GM12878 (cell line): ENCODE measurements at regions not wholly inside any gene's neighbourhood (a gene's known extent, or its start where the extent isn't known, plus 50 kb on each side); places are given as distances from the start of the nearest gene placed in this dataset.

Experiments
- ATAC-seq: fragments of 200-7000 bp; cut with Tn5 transposase; 3 replicates; pipeline ENCODE4 v1.9.1; 2020; ENCODE audit warnings: mild to moderate bottlenecking, moderate library complexity
- BruUV-seq: library from RNA; stranded (reverse); fragments of 400-500 nt; replicated peaks from 2 replicates; lab custom pipeline; 2021; lab: Mats Ljungman, UMichigan
- CTCF ChIA-PET: fragments of 300-600 bp; sonication (Branson Sonifier 250); formaldehyde crosslinking; extraction: SDS; loops from one replicate; lab custom pipeline; 2021; ENCODE audit warnings: inconsistent platforms; lab: Yijun Ruan, JAX
- POLR2A ChIA-PET: fragments of 350-600 bp; formaldehyde crosslinking; extraction: SDS; loops from one replicate; lab custom pipeline; 2021; ENCODE audit warnings: inconsistent platforms; lab: Charles Lee
- RAD21 ChIA-PET: fragments of 300-600 bp; sonication (Branson Sonifier 250); formaldehyde crosslinking; loops from one replicate; lab custom pipeline; 2023; ENCODE audit warnings: antibody characterized with exemption; ENCODE audit not compliant: unreplicated experiment; lab: Charles Lee
- SMC1A ChIA-PET: fragments of 300-600 bp; sonication (Branson Sonifier 250); formaldehyde crosslinking; loops from one replicate; lab custom pipeline; 2023; ENCODE audit not compliant: unreplicated experiment, uncharacterized antibody; lab: Charles Lee
- DNase-seq: peaks from one replicate; pipeline ENCODE4 v3.0.0-alpha.2; 2011; ENCODE audit warnings: low read depth, low spot score
- FAIRE-seq: peaks from 3 replicates; lab custom pipeline; 2011; peaks lifted over from hg19 to GRCh38; lab: Jason Lieb, UNC
- H2AFZ ChIP-seq: 2 replicates; pipeline ENCODE4 v1.6.0; 2011; ENCODE audit warnings: low read depth, low read length, control low read depth; ENCODE audit not compliant: control insufficient read depth
- H3K27ac ChIP-seq: 2 replicates; pipeline ENCODE4 v1.5.1; 2011; ENCODE audit warnings: control low read depth; ENCODE audit not compliant: control insufficient read depth, insufficient read depth
- H3K27me3 ChIP-seq, 2 experiments: replicated peaks in 1 of 2; 2 replicates each; pipeline versions ENCODE4 v1.6.0 to v1.6.1; 2011; ENCODE audit warnings: low read length in 1 of 2; ENCODE audit not compliant: control insufficient read depth in 2 of 2, insufficient read depth in 2 of 2
- H3K36me3 ChIP-seq, 2 experiments: 2 replicates each; pipeline ENCODE4 v1.5.1; 2011; ENCODE audit warnings: low read length in 1 of 2; ENCODE audit not compliant: control insufficient read depth in 2 of 2, insufficient read depth in 2 of 2
- H3K4me1 ChIP-seq: 2 replicates; pipeline ENCODE4 v1.6.1; 2011; ENCODE audit warnings: mild to moderate bottlenecking, low read length, moderate library complexity, mixed read lengths; ENCODE audit not compliant: control insufficient read depth, insufficient read depth
- H3K4me2 ChIP-seq: 2 replicates; pipeline ENCODE4 v1.6.0; 2011; ENCODE audit warnings: control low read depth; ENCODE audit not compliant: control insufficient read depth, insufficient read depth
- H3K4me3 ChIP-seq: fragments of 200-600 bp; sonication (generic); 2 replicates; pipeline ENCODE4 v1.5.1; 2016
- H3K79me2 ChIP-seq: 2 replicates; pipeline ENCODE4 v1.6.0; 2011; ENCODE audit warnings: low read length; ENCODE audit not compliant: control insufficient read depth, insufficient read depth
- H3K9ac ChIP-seq: 2 replicates; pipeline ENCODE4 v1.8.0; 2011; ENCODE audit warnings: low read length, control low read depth, mixed read lengths; ENCODE audit not compliant: control insufficient read depth, insufficient read depth
- H3K9me3 ChIP-seq: replicated peaks from 3 replicates; pipeline ENCODE4 v1.5.1; 2011; ENCODE audit warnings: mild to moderate bottlenecking, low read length; ENCODE audit not compliant: control insufficient read depth, insufficient read depth
- H4K20me1 ChIP-seq: 2 replicates; pipeline ENCODE4 v1.6.0; 2011; ENCODE audit not compliant: control insufficient read depth, insufficient read depth
- BCLAF1 ChIP-seq: fragments of 450-650 bp; IDR thresholded peaks from 2 replicates; pipeline ENCODE4 v1.6.1; 2017; ENCODE audit warnings: antibody characterized with exemption, mild to moderate bottlenecking, moderate library complexity
- PAX5 ChIP-seq: IDR thresholded peaks from 2 replicates; pipeline ENCODE4 v1.6.1; 2011; ENCODE audit warnings: low read depth, low read length, borderline replicate concordance
- RFX5 ChIP-seq: IDR thresholded peaks from 2 replicates; pipeline ENCODE4 v1.6.1; 2011; ENCODE audit warnings: low read depth, low read length, improper control_type of control experiment
- SPI1 ChIP-seq: IDR thresholded peaks from 2 replicates; pipeline ENCODE4 v1.6.1; 2011; ENCODE audit warnings: low read depth, mild to moderate bottlenecking, low read length, moderate library complexity, borderline replicate concordance; ENCODE audit not compliant: insufficient read depth
- USF1 ChIP-seq: IDR thresholded peaks from 2 replicates; pipeline ENCODE4 v1.6.1; 2011; ENCODE audit warnings: borderline replicate concordance, low read depth, mild to moderate bottlenecking, moderate library complexity, mixed read lengths, low read length; ENCODE audit not compliant: insufficient read depth; ENCODE audit errors: extremely low read length
- WGBS: methylation state at CpG from one replicate; pipeline ENCODE4 v1.1.6; 2016; ENCODE audit warnings: low lambda C conversion rate; ENCODE audit not compliant: insufficient replicate concordance, insufficient coverage; ENCODE audit errors: missing lambda C conversion rate; 5-methylcytosine and 5-hydroxymethylcytosine counted together
- in situ Hi-C: fragments of 300-500 bp; cut with MboI; formaldehyde crosslinking; loops from 9 replicates; pipeline ENCODE4 v1.14.3; 2018; ENCODE audit warnings: mixed read lengths
- intact Hi-C: fragments of 100-400 bp; cut with micrococcal nuclease; formaldehyde crosslinking; loops from one replicate; pipeline ENCODE4 v1.14.2; 2022; ENCODE audit not compliant: unreplicated experiment
- TF ChIP-seq, protein P1 (sequence below): fragments of 450-650 bp; formaldehyde crosslinking; IDR thresholded peaks from 2 replicates; pipeline ENCODE4 v1.4.0; 2020; ENCODE audit warnings: mild to moderate bottlenecking, moderate library complexity
- TF ChIP-seq, protein P2 (sequence below): fragments of 450-650 bp; IDR thresholded peaks from 2 replicates; pipeline ENCODE4 v1.6.1; 2014; ENCODE audit warnings: mild to moderate bottlenecking

DNA sequence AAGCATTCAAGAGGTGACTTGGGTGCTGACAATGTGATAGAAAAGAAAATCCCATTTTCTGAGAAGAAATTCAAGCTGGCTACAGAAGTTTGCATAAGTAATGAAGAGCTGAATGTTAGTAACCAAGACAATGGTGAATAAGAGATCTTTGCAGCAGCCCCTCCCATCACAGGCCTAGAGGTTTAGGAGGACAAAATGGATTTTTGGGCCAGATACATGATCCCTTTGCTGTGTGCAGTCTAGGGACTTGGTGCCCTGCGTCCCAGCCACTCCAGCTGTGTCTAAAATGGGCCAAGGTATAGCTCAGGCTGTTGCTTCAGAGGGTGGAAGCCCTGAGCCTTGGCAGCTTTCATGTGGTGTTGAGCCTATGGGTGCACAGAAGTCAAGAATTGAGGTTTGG lies 107.0 kb upstream of the EPHA5 start (continued):
- TF ChIP-seq USF1, result no peak
- no peak for TF ChIP-seq BCLAF1
- TF ChIP-seq PAX5, result no peak

DNA sequence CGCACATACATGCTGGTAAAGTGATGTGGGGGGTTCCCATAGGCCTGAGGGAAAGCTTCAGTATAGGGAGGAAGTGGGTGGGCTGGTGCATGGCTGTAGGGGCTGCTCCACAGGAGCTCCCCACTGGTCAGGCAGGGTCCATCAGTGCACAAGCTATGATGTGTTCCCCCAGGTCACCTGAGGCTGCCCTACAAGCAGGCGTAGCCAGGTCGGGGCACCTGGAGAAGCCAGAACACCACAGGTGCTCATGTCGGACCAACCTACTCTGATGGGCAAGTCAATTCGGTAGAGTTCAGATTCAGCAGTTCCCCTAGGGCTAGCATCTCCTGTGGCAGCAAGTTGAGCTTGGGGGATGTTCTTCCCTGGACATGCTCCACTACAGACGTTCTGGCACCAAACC lies 103.3 kb upstream of the EPHA5 start:
- DNase-seq (no peak), FAIRE-seq (no peak), ATAC-seq (no peak)
- no peaks in the 10 kb centered on the region for H3K79me2 ChIP-seq
- WGBS, result 37% methylated on average over 6 of the region's 6 CpGs
- no peaks in the 10 kb centered on the region for H3K27me3 ChIP-seq
- ChIA-PET SMC1A (interaction anchor here (0.6 kb wide), 1 partner anchor 256 kb away, joined by 3 read pairs; no protein-coding TSS in a partner anchor), RAD21 (no interaction called here), CTCF (no interaction called here), POLR2A (no interaction called here)
- no TSS peak for BruUV-seq
- H3K9ac ChIP-seq, result no peak overlapping the region
- no peak overlapping the region for H2AFZ ChIP-seq
- no peak overlapping the region for H3K4me3 ChIP-seq
- H3K9me3 ChIP-seq, result no peaks in the 10 kb centered on the region
- no peak overlapping the region for H3K4me2 ChIP-seq
- H3K27ac ChIP-seq, result no peak overlapping the region
- H3K36me3 ChIP-seq, result no peaks in the 10 kb centered on the region
- H3K4me1 ChIP-seq, result no peaks in the 10 kb centered on the region
- no peak for TF ChIP-seq SPI1
- TF ChIP-seq, protein P1, sequence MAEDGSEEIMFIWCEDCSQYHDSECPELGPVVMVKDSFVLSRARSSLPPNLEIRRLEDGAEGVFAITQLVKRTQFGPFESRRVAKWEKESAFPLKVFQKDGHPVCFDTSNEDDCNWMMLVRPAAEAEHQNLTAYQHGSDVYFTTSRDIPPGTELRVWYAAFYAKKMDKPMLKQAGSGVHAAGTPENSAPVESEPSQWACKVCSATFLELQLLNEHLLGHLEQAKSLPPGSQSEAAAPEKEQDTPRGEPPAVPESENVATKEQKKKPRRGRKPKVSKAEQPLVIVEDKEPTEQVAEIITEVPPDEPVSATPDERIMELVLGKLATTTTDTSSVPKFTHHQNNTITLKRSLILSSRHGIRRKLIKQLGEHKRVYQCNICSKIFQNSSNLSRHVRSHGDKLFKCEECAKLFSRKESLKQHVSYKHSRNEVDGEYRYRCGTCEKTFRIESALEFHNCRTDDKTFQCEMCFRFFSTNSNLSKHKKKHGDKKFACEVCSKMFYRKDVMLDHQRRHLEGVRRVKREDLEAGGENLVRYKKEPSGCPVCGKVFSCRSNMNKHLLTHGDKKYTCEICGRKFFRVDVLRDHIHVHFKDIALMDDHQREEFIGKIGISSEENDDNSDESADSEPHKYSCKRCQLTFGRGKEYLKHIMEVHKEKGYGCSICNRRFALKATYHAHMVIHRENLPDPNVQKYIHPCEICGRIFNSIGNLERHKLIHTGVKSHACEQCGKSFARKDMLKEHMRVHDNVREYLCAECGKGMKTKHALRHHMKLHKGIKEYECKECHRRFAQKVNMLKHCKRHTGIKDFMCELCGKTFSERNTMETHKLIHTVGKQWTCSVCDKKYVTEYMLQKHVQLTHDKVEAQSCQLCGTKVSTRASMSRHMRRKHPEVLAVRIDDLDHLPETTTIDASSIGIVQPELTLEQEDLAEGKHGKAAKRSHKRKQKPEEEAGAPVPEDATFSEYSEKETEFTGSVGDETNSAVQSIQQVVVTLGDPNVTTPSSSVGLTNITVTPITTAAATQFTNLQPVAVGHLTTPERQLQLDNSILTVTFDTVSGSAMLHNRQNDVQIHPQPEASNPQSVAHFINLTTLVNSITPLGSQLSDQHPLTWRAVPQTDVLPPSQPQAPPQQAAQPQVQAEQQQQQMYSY, result no peak
- TF ChIP-seq, protein P2, sequence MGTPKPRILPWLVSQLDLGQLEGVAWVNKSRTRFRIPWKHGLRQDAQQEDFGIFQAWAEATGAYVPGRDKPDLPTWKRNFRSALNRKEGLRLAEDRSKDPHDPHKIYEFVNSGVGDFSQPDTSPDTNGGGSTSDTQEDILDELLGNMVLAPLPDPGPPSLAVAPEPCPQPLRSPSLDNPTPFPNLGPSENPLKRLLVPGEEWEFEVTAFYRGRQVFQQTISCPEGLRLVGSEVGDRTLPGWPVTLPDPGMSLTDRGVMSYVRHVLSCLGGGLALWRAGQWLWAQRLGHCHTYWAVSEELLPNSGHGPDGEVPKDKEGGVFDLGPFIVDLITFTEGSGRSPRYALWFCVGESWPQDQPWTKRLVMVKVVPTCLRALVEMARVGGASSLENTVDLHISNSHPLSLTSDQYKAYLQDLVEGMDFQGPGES, result no peak
- TF ChIP-seq RFX5, result no peak
- in situ Hi-C loops (no loop called here), intact Hi-C loops (no loop called here)
- H4K20me1 ChIP-seq, result no peaks in the 10 kb centered on the region
